OCI-LY7 (cell line): ENCODE measurements at regions not wholly inside any gene's neighbourhood (a gene's known extent, or its start where the extent isn't known, plus 50 kb on each side); places are given as distances from the start of the nearest gene placed in this dataset.
"Not testable (repeated sequence)": the region's sequence is repeated elsewhere in the genome, so short reads cannot be mapped to it uniquely, and the experiment has no call there.

Source experiments
- EZH2phosphoT487 ChIP-seq: fragments of 200-600 bp; sonication (generic); IDR thresholded peaks from 2 replicates; pipeline ENCODE4 v1.6.1; 2018; ENCODE audit warnings: low read depth, borderline replicate concordance, mild to moderate bottlenecking, mixed run types, antibody characterized with exemption, low read length, moderate library complexity, mixed read lengths
- TF ChIP-seq, protein P1 (sequence below): fragments of 200-600 bp; sonication (generic); conservative IDR thresholded peaks from 2 replicates; pipeline ENCODE4 v1.5.1; 2014; ENCODE audit warnings: mild to moderate bottlenecking, antibody characterized with exemption, low read length, moderate library complexity, mixed read lengths

DNA sequence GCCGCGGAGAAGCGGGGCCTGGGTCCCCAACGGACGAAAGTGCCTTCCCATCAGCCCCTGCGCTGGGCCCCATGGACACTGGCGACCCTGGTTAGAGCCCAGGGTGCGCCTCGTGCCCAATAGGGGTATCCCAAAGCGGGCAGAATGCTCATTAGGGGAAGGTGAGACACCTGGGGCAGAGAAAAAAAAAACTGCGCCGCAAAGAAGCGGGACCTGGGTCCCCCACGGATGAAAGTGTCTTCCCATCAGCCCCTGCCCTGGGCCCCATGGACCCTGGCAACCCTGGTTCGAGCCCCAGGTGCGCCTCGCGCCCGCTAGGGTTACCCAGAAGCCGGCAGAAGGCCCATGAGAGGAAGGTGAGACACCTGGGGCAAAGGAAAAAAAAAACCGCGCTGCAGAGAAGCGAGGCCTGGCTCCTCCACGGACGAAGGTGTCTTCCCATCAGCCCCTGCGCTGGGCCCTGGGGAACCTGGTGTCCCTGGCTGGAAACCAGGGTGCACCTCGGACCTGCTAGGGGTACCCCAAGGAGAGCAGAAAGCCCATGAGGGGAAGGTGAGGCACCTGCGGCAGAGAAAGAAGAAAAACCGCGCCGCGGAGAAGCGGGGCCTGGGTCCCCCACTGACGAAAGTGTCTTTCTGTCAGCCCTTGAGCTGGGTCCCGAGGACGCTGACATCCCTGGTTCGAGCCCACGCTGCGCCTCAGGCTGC lies 398.4 kb upstream of the TPTE start:
- TF ChIP-seq, protein P1, sequence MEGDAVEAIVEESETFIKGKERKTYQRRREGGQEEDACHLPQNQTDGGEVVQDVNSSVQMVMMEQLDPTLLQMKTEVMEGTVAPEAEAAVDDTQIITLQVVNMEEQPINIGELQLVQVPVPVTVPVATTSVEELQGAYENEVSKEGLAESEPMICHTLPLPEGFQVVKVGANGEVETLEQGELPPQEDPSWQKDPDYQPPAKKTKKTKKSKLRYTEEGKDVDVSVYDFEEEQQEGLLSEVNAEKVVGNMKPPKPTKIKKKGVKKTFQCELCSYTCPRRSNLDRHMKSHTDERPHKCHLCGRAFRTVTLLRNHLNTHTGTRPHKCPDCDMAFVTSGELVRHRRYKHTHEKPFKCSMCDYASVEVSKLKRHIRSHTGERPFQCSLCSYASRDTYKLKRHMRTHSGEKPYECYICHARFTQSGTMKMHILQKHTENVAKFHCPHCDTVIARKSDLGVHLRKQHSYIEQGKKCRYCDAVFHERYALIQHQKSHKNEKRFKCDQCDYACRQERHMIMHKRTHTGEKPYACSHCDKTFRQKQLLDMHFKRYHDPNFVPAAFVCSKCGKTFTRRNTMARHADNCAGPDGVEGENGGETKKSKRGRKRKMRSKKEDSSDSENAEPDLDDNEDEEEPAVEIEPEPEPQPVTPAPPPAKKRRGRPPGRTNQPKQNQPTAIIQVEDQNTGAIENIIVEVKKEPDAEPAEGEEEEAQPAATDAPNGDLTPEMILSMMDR: not testable (repeated sequence)
- not testable (repeated sequence) for TF ChIP-seq EZH2phosphoT487
